HG03103 (cell line): ENCODE measurements at regions not wholly inside any gene's neighbourhood (a gene's known extent, or its start where the extent isn't known, plus 50 kb on each side); places are given as distances from the start of the nearest gene placed in this dataset.
"Not testable (repeated sequence)": the region's sequence is repeated elsewhere in the genome, so short reads cannot be mapped to it uniquely, and the experiment has no call there.

Source experiments
- ATAC-seq: cut with Tn5 transposase; IDR thresholded peaks from one replicate; pipeline ENCODE4 v1.9.1; 2021; ENCODE audit warnings: low read depth; ENCODE audit not compliant: unreplicated experiment

- no peak for ATAC-seq
Measured at GRCh38 chr3:64438812-64439211, 213.5 kb upstream of the PRICKLE2 start.

DNA sequence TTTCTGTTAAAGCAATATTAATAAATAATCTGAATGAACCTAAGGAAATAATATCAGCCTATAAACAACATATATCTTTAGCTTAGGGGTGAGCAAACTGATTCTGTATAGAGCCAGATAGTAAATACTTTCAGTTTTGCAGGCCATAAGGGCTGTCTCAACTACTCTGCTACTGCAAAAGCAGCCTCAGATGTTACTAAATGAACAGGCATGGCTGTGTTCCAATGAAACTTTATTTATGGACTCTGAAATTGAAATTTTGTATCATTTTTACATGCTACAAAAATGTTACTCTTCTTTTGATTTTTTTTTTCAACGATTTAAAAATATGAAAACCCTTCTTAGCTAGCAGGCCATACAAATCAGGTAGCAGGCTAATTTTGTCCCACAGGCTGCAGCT is 212.8 kb upstream of the PRICKLE2 start:
- no peak for ATAC-seq

DNA sequence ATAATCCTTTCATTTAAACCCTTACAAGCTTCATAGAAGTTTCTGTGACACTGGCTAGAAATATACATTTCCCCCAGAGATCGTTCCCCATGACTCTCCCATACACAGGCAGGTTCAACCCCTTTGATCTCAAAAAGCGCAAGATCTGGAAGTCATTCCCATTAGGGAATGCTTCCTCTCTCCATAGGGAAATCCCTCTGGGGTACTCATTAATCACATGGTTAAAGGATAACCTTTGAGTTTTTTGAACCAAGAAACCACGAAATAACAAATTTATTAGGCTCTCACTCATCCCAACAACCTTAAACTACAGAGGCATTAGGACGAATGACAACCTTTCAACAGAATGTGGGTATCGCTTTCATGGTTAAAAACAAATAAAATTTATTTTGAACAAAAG is 211.9 kb upstream of the PRICKLE2 start:
- no peak for ATAC-seq

- not testable (repeated sequence) for ATAC-seq
Measured at GRCh38 chr3:64435023-64435422, 209.8 kb upstream of the PRICKLE2 start.

DNA sequence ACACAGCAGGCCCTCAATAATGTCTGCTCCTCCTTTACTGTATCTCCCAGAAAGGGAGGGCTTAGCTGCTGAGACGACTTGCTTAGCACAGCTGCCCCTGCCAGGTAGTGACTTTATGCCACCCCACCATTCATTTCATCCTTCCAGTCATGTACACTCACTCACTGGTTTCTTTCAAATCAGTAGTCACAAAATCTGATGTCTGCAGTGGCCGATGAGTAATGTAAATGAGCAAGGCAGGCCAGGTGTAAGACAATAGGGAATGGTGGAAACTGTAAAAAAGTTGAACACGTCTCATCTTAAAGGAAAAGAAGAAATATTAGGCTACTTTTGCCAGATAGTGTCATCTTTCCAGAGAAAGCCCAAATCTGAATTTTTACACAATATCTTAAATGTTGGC is 207.6 kb upstream of the PRICKLE2 start:
- no peak for ATAC-seq

- no peak for ATAC-seq
Measured at GRCh38 chr3:64431526-64432091, 206.3 kb upstream of the PRICKLE2 start.

- no peak for ATAC-seq
Measured at GRCh38 chr3:64427671-64428070, 202.4 kb upstream of the PRICKLE2 start.

DNA sequence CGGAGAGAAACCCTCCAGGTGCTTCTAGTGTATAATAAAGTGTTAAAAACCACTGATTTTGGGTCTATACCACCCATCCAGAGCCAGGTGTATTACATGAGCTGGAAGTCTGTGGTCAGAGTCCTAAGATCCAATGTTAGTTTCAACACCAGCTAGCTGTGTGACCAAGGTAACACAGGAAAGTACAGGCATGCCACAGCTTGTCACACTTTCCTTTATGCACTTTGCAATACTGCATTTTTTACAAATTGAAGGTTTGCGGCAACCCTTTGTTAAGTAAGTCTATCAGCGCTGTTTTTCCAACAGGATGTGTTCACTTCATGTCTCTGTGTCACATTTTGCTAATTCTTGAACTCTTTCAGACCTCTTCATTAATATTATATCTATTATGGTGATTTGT is 201.3 kb upstream of the PRICKLE2 start:
- no peak for ATAC-seq

GRCh38 chr3:64422932-64423331 is 197.7 kb upstream of the PRICKLE2 start:
- ATAC-seq = no peak

GRCh38 chr3:64422192-64422591 is 196.9 kb upstream of the PRICKLE2 start:
- ATAC-seq = no peak

GRCh38 chr3:64417816-64418215 is 192.6 kb upstream of the PRICKLE2 start:
- ATAC-seq = no peak

DNA sequence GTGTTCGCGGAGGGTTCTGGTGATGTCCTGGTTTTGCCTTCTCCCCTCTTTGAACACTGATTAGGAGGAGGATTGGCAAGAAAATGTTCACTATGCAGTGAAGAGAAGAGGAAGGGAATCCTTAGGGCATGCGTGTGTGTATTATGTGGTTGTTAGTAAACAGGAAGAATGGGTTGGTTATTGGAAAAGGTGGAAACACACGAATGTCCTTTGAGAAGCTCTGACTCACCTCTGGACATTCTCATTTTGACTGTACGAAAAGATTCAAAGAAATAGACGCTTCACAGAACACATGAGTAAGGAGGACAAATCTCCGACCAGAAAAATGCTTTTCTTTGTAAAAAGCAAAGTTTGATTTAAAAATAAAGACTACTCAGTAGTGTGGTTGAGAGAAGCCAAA is 188.8 kb upstream of the PRICKLE2 start:
- no peak for ATAC-seq

GRCh38 chr3:64411101-64411500 is 185.8 kb upstream of the PRICKLE2 start:
- ATAC-seq = no peak

DNA sequence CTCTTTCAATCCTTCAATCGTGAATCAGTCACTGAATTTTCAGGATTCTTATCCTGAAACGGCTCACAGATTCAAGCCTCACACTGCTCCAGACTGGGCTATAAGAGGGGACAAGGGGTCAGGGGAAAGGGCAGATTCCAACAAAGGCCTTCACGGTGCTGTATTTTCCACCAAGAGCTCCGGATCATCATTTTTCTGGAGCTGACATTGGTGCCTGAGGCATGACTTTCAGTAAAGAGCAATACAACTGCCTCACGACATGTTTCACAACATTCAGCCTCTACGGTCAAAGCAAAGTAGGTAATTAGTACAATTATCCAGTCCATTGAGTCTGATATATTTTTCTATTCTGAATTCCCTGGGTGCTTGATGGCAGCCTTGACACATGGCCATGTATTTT is 185.0 kb upstream of the PRICKLE2 start:
- no peak for ATAC-seq

GRCh38 chr3:64408770-64409169 is 183.5 kb upstream of the PRICKLE2 start:
- no peak for ATAC-seq

GRCh38 chr3:64406271-64406670 is 181.0 kb upstream of the PRICKLE2 start:
- no peak for ATAC-seq

DNA sequence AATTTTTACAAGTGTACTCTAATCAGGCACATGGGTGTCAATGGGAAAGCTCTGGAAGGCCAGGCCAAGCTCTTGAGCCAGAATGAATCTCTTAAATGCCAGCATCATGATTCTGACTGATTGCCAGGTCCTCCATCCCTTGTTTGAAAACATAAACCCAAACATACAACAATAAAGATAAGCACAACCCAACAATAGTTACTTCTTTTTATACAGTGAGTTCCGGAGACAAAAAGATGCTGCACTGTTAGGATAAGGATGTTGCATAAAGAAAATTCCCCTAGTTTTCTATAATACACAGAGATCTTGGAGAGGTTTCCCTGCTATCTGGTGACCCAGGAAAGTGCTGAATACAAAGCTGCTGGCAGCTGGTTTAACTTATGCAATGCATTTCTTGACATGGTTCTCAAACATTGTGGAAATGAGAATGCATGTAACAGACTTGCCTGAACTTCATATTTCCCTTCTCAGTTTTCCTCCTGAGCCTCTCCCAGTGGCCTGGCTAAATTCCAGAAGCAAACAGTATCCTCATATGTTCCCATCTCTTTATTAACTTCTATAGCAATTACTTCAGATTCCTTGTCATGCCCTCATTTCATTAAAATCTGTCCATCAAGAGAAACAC is 180.1 kb upstream of the PRICKLE2 start:
- ATAC-seq = no peak

GRCh38 chr3:64400706-64401105 is 175.4 kb upstream of the PRICKLE2 start:
- ATAC-seq = no peak

- peak; percentile 76 for ATAC-seq
Measured at GRCh38 chr3:64399205-64399800, 174.0 kb upstream of the PRICKLE2 start.

DNA sequence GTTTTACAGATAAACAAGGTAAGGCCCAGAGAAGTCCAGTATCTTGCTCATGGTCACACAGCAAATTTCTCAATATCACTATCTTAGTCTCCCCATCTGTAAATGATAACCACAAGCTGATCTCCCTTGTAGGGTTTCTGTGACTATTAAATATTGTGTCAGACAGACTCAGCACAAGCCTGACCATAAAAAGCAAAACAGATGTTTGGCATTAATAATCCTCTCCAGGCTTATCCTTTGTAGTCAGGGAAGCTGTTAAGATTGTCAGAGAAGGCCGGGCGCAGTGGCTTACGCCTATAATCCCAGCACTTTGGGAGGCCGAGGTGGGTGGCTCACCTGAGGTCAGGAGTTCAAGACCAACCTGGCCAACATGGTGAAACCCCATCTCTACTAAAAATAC is 173.2 kb upstream of the PRICKLE2 start:
- ATAC-seq = no peak

DNA sequence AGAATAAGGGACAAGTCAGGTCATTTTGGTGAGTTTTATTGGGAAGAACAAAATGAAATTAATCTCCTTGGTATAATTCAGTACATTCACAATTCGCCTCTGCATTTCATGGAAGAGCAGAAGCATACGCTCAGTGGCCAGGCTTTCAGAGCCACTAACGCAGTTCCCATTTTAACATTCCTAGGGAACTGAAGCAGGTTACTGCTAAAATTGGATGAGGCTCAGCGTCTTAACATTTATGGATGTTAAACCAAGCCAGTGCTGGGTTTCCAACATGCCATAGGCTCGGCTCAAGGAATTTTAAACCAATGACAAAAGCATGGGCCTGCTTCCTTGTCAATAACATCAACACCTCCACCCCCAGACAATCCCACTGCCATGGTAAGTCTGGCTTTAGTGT is 172.7 kb upstream of the PRICKLE2 start:
- ATAC-seq = no peak

GRCh38 chr3:64397573-64397972 is 172.3 kb upstream of the PRICKLE2 start:
- no peak for ATAC-seq
